ENCODE measurements at regions not wholly inside any gene's neighbourhood (a gene's known extent, or its start where the extent isn't known, plus 50 kb on each side); places are given as distances from the start of the nearest gene placed in this dataset.
A peak's percentile ranks its signal among the peaks of the same experiment; 100 is the strongest.

DNA sequence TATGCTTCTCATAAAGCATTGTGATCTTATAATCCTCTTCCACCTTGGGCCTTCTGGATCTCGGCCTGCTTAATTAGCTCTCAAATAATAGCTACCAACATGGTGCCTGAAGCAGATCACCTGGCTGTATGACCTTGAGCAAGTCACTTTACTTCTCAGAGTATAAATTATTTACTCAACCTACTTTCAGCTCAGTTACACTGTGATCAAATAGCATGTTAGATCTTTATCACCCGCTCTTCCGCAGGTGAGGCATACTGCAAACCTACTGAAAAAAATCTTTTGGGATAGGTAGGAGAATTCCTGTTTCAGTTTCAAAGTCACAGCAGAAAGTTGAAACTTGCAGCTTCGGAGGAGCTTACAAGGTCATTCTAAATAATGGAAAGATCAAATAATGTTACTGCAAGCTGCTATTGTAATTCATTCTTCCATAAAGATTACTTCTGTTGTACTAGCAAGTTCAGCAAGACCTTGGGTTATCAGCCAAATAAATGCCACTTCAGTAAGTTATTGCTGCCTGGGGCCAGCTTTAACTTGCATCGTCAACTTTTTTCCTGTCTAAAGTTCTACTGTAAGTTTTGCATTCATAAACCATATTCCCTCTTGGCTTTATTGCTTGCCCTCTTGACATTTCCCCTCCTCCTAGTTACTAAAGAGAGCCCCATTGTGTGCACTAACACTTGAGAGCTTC is 268.4 kb upstream of the ATP11B start:
- peak; percentile 43 to 58 (median 52) for DNase-seq (ENCODE audit: low read depth in 4 of 4, low spot score in 3 of 4)

DNA sequence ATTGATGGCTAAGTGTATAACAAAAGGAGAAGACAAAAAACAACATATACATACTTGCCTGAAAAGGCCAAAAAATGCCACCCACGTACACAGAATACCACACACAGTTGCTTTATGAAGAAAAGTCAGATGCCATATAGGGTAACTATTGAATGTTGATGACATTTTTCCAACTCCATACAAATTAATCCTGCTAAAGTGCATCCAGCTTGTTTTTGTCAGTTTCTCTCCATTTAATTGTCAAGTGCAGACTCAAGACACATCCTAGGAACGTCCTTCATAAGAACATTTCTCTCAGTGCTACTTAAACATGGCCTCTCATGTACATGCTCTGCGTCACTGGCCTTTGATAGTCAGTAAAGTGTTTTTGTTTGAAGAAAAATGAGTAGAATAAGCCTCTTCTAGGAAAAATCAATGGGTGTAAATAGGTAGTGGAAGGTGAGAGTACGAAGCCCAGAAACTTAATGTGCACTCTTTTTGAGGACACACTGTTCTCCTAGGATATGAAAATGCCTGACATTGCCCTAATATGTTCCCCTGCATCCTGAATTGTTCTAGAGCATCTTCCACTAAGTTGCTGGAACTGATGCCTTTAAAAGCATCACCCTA is 267.4 kb upstream of the ATP11B start:
- no peak for DNase-seq (ENCODE audit: low read depth in 4 of 4, low spot score in 3 of 4)

DNA sequence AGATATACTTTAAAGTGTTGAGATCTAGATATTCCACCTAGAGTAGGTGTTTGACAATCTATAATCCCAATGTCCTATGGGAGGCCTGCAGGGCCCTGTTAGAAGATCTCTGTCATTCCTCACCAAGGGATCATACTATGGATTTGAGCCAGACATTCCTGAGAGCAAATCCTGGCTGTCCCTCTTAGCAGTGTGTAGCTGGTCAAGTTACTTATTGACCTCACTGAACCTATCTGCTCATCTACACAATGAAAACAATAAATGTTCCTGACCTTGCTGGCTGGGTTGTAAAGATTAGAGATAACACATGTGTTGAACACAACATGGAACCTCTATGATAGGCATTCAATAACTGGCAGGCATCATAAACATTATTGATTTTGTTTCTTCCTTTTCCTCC is 265.6 kb upstream of the ATP11B start:
- DNase-seq (ENCODE audit: low read depth in 4 of 4, low spot score in 3 of 4) = no peak

DNA sequence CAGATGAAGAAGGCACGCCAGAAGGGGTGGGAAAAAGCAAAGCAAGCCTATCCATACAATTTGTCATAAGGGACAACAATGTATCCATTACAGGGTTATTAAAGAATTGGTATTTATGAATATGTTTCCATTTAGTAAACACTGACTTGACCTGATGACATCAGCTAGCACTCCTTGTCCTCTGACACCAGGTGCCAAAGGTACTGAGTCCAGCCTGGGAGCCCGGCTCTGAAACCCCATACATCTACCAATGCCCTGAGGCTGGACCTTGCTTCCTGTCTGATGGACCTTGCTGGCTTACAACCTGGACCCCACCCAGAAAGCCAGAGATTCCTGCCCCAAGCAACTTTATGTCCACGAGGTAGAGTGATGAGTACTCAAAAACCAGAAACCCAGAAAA is 263.0 kb upstream of the ATP11B start:
- no peak for DNase-seq (ENCODE audit: low read depth in 4 of 4, low spot score in 3 of 4)

DNA sequence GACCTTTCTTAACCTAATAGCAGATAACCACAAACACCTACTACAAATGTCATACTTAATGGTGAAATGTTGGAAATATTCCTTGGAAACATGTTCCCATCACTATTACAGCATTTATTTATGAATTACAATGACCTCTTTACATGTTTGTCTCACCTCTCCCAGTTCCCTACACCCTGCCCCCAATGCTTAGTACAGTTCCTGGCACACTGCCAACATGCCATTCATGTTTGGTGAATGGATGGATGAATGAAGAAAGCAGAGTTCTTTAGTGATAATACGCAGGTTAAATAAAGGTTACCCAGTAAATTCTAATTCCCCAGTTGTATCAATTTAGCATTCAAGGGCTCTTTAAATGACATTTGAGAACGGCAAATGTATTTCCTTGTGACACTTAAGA is 259.9 kb upstream of the ATP11B start:
- DNase-seq (ENCODE audit: low read depth in 4 of 4, low spot score in 3 of 4) = no peak

DNA sequence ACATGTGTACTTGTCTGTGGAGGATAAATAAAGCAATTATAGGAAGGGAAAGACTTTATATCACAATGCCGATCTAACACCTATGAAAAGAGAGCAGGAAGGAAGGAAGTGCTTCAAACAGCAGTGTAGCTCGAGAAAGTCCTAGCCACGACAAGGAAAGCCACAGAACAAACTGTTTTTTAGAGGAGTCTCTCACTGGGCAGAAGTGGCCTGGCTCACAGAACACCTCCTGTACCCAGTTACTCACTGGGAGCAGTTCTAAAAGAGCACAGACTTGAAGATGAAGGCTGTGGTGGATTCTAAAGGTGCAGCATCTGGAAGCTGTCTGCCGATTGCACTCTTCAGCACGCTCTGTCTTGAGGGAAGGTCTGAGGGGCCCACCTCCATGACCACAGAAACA is 248.8 kb upstream of the ATP11B start:
- DNase-seq (ENCODE audit: low read depth in 4 of 4, low spot score in 3 of 4) = no peak

DNA sequence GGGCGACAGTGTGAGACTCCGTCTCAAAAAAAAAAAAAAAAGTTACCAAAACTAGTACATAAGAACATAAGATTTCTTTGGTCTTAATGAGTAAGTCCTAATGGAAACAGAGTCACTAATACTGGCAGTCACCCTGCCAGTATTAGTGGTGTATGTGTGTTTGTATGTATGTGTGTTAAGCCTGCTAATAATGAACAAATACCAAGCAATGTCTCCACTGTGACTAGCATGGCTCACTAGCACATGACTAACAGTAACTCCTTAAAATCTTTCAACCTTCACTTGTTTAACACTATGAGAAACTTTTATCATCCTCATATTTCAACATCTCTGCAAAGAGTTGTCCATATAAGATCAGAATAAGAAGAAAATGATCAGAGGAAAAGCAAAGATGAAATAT is 231.0 kb upstream of the ATP11B start:
- no peak for DNase-seq (ENCODE audit: low read depth in 4 of 4, low spot score in 3 of 4)

DNA sequence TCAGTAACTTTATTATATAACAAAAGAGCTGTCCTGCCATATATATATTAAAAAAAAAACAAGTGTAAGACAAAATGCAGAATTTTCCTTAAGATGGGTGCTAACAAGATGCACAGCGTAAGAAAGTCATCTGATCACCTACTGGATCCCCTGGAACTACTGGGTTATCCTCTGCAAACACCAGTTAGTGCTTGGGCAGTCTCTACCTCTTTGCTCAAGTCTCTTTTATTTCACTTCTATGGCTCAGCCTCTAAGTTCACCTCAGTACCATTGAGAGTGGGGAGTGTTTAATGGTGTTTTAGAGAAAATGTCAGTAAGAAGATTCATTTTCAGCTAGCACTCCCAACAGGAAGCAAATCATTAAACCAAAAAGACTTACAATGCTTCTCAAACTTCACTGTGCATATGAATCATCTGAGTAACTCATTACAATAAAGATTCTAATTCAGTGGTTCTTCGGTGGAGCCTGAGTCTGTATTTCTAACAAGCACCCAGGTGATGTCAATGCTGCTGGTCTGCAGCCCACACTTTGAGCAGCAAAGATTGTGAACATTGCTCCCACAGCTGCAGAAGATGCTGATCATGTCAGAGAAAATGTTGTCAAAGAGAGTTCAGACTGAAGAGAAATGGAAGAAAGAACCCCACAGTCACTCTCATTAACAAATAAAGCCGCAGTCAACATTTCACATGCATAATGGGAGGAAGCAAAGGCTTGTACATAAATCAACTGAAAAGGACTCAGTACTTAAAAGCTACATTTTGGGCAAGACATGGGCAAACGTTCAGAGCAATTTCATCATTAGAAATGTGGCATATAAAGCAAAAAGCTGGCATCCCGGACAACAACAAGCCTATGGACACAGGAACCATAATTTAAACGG is 227.1 kb upstream of the ATP11B start:
- no peak for DNase-seq (ENCODE audit: low read depth in 4 of 4, low spot score in 3 of 4)

DNA sequence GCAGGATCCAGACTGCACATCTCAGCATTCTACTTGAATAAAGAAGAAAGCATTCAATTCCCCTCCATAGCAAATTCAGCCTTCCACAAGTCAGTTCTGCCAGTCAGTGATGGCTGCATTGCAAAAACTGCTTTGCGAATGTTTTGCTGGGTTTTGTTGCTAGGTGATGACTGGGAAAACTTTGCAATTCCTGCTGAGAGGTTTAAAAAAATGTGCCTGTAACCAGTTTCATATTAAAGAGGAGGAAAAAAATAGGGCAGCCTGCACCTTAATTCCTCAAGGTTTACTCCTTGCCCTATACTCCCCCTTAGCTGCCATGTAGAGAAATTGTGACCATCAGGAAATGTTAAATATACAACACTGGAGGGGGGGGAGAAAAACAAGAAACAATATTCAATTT is 225.6 kb upstream of the ATP11B start:
- peak in 2 of 4 donors; percentile 28 to 58 for DNase-seq (ENCODE audit: low read depth in 4 of 4, low spot score in 3 of 4)

DNA sequence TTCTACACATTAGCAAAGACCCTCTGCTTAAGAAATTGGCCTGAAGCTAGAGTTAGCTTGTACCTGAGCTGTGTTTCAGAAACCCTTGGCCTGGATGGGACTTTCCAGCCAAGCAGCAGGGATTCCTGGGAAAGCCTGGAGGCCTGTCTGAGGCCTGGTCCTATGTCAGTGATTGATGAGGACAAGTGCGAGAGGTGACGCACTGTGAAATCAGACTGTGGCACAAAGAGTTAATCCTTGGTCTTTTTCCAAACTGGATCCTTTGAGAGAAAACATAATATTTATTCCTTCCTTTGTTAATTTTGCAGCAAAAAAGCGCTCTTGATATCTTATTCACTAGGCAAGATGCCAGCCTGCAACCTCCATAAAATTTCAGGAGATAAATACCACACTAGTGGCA is 225.0 kb upstream of the ATP11B start:
- DNase-seq (ENCODE audit: low read depth in 4 of 4, low spot score in 3 of 4) = no peak

DNA sequence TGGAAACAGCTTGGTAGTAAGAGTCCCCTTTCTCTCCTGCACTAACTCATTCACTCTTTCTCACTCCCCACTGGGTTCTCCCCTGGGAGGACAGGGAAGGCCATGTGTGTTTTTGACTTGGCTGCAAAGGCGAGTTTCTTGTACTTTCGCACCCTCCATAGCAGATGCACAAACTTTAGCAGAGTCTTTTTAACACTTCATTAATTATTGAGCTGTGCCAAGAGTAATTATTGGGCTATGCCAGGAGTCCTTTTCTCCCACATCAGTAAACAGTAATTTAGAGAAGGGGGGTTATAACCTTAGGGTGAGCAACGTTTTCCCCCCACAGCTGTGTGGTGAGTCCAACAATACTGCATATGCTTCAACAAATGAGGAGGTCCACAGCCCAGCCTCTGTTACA is 224.4 kb upstream of the ATP11B start:
- no peak for DNase-seq (ENCODE audit: low read depth in 4 of 4, low spot score in 3 of 4)

DNA sequence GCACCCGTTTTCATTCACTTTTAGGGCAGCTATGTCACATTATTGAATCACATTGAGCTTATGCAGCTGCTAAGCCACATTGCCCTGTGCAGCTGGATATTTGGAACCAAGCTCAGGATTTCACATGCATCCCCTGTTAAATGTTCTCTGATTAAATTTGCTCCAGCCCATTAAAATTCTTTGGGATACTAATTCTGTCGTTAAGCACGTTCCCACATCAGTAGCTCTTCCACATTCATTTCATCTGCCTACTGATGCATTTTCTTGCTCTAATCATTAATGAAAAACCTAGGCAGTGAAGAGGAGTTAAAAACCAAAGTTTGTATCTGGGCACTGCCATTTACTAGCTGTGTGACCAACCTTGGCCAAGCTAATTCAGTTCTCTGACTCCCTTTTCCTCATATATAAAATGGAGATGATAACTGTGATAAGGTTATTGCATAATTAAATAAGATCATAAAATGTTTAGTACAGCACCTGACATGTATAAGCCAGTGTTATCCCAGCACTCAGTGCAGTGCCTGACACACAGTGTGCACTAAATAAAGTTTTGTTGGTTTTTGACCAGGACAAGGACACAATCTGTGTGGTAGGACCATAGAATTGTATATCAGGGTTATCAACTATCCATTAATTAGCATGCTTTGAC is 222.2 kb upstream of the ATP11B start:
- DNase-seq (ENCODE audit: low read depth in 4 of 4, low spot score in 3 of 4) = peak in 1 of 4 donors; percentile 34

DNA sequence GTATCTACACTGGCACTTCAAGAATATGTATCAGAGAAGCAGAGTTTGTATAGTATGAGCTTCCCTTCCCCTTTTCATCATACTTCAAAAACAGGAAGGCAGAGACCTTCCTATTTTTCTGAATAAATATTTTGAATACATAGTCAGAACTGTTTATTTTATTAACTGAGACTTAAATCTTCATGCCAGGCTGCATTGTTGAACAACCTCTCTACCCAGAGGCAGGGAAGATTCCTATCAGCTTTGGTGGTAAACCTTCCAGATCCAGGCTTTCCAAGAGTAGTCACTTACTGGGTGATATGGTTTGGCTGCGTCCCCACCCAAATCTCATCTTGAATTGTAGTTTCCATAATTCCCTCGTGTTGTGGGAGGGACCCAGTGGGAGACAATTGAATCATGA is 217.4 kb upstream of the ATP11B start:
- DNase-seq (ENCODE audit: low read depth in 4 of 4, low spot score in 3 of 4) = no peak

DNA sequence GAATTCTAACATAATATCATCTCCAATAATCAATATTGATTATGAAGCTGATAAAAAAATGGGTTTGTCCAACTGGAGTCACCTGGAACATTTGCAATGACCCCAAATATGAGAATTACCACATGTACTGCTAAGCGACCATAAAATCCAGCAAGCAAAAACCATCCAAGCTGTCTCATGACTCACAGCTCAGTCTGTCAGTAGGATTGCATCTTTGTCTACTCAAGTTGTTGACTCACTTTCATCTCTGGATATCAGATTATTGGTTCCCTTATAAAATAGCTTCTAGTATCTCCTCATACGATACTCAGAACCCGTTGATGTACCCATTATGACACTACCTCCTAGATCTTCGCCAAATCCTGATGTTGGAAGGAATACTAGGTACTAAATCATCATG is 209.8 kb upstream of the ATP11B start:
- DNase-seq (ENCODE audit: low read depth in 4 of 4, low spot score in 3 of 4) = no peak

DNA sequence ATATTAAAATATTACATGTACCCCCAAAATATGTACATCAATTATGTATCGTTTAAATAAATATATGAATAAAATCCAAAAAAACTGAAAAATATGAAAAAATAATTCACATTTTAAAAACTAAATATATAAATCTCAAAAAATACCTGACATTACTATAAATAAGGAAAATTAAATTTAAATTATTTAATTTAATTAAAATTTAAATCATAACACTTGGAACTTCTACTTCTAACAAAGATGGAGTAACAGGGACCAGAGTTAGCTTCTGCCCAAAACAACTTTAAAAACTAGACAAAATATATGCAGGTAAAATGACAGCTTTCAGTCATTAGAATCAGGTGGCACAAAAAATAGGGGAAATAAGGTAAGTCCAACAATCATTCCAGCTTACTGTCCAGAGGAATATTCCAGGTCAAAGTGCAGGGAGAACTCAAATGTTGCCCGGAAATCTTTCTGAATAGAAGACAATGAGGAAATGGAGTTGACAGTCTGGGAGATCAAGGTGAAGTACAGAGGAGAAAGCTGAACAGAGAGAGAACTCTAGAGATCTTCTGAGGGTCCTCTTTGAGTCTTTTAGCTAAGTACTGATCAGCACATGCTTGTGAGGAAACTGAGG is 207.7 kb upstream of the ATP11B start:
- no peak for DNase-seq (ENCODE audit: low read depth in 4 of 4, low spot score in 3 of 4)

DNA sequence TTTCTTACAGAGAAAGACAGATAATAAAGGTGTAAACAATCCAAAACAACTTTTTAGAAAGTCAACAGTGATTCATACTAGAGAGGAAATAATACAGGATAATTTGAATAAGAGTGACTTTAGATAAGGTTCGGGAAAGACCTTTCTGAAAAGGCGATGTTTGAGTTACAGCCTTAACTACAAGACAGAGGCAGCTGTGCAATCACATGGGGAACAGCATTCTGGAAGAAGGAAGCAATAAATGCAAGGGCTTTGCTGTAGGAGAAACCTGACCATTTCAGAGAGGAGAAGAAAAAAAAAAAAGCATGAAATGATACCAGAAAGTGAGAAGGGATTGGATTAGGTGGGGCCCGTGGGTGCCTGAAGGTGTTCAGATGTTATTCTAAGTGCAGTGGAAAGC is 200.6 kb upstream of the ATP11B start:
- DNase-seq (ENCODE audit: low read depth in 4 of 4, low spot score in 3 of 4) = no peak

DNA sequence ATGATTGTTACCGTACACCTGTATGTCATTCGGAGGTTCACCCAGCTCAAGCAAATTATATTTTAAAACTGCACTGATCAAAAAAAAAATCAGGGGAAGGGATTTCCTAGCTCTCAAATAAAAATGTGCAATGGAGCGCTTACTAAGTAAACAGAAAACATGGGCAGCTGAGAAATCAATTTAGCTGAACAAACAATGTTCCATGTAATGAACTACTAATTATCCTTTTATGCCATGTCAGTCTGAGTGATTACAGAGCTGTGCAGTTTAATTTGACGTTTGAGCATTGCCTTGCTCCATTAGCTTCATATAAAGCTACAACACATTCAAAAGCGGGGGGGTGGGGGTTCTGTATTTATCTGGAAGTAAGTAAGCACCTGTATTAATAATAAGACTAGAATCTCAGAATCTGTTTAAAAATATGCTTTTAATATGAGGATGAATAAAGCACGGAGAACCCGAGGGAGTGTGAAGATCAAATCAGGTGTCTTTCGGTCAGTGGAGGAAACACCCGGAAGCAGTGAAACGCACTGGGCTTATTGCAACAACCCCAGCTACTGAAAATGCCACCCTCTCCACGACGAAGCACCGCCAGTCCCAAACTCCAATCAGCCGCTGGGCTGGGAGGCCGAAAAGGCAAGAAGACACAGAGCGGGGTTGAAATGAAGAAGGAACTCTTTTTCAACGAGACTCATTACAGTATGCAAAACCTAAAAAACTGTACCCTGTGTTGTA is 196.5 kb upstream of the ATP11B start:
- DNase-seq (ENCODE audit: low read depth in 4 of 4, low spot score in 3 of 4) = no peak

DNA sequence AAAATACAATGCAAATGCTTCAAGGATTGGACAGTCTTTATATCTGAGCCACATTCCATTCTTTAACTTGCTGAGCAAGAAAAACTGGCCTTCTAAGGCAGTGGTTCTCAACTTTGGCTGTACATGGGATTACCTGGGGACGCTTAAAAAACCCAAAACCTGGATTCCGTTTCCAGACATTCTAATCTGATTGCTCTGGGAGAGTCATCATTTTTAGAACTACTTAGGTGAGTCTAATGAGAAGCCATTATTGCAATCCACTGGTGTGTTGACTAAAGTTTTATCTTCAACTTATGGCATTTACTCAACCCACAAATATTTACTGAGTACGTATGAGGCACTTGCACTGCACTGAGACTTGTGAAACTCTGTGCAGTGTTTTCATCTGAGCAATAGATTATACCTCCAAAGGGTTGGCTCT is 195.7 kb upstream of the ATP11B start:
- no peak for DNase-seq (ENCODE audit: low read depth in 4 of 4, low spot score in 3 of 4)

DNA sequence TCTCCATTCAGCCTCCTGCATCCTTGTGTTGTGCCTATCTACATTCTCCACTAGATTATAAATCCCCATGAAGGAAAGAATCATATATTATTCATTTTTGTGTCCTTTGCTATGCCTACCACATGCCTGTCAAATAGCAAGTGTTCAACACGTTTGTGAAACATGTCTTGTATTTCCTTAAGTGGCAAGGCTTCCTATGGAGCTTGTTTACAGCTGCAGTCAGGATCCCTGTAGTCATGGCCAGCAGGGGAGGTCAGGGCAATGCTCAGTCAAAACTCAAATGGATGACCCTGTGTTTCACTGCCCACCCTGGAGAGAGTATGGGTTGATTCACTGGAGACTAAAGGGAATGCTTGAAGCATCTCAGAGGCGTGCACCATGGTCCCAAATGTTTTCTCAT is 191.7 kb upstream of the ATP11B start:
- no peak for DNase-seq (ENCODE audit: low read depth in 4 of 4, low spot score in 3 of 4)

DNA sequence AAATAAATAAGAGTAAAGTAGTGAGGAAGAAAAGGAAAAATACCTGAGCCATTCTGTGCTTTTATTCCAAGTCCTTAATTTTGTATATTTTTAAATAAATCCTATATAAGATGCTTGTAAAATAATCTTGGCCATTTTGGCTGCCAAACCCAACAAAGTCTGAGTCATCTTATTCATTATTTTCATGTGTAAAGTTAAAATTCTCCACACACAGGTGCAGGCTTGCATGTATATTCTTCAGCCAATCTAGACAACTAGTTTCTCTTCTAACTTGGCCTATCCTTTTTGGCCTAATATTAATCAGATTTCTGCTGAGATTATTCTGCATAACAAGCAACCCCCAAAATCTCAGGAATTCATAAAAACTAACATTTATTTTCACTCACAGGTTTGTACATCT is 189.8 kb upstream of the ATP11B start:
- no peak for DNase-seq (ENCODE audit: low read depth in 4 of 4, low spot score in 3 of 4)

Measured in right renal pelvis (tissue), 4 donors.